HG03565 (cell line): ENCODE measurements at regions not wholly inside any gene's neighbourhood (a gene's known extent, or its start where the extent isn't known, plus 50 kb on each side); places are given as distances from the start of the nearest gene placed in this dataset.

Experiments
- ATAC-seq: cut with Tn5 transposase; IDR thresholded peaks from one replicate; pipeline ENCODE4 v1.9.1; 2021; ENCODE audit warnings: mild to moderate bottlenecking, moderate library complexity; ENCODE audit not compliant: unreplicated experiment

GRCh38 chr13:34216256-34216655 lies 398.3 kb downstream of the RFC3 start:
- ATAC-seq = no peak

GRCh38 chr13:34217343-34218025 lies 399.5 kb downstream of the RFC3 start:
- no peak for ATAC-seq

- no peak for ATAC-seq
Observed at GRCh38 chr13:34223984-34224383, 406.0 kb downstream of the RFC3 start.

- ATAC-seq = no peak
Observed at GRCh38 chr13:34224877-34225276, 406.9 kb downstream of the RFC3 start.

- ATAC-seq = no peak
Observed at GRCh38 chr13:34230271-34230670, 412.3 kb downstream of the RFC3 start.

GRCh38 chr13:34241332-34241731 lies 423.4 kb downstream of the RFC3 start:
- ATAC-seq = no peak

GRCh38 chr13:34243403-34243802 lies 425.5 kb downstream of the RFC3 start:
- no peak for ATAC-seq

GRCh38 chr13:34246511-34246910 lies 428.6 kb downstream of the RFC3 start:
- ATAC-seq = no peak

GRCh38 chr13:34247596-34247995 lies 429.6 kb downstream of the RFC3 start:
- no peak for ATAC-seq

GRCh38 chr13:34249546-34250039 lies 431.6 kb downstream of the RFC3 start:
- no peak for ATAC-seq

GRCh38 chr13:34250151-34250670 lies 432.3 kb downstream of the RFC3 start:
- ATAC-seq = no peak

- no peak for ATAC-seq
Observed at GRCh38 chr13:34254366-34254765, 436.4 kb downstream of the RFC3 start.

GRCh38 chr13:34255711-34256110 lies 437.8 kb downstream of the RFC3 start:
- no peak for ATAC-seq

GRCh38 chr13:34256236-34256635 lies 438.3 kb downstream of the RFC3 start:
- no peak for ATAC-seq

- ATAC-seq = no peak
Observed at GRCh38 chr13:34257966-34258365, 440.0 kb downstream of the RFC3 start.

GRCh38 chr13:34258646-34259386 lies 440.9 kb downstream of the RFC3 start:
- ATAC-seq = no peak

- no peak for ATAC-seq
Observed at GRCh38 chr13:34263681-34264080, 445.7 kb downstream of the RFC3 start.

- ATAC-seq = no peak
Observed at GRCh38 chr13:34265046-34265679, 447.2 kb downstream of the RFC3 start.

GRCh38 chr13:34276764-34277163 lies 458.8 kb downstream of the RFC3 start:
- no peak for ATAC-seq

GRCh38 chr13:34277936-34278335 lies 460.0 kb downstream of the RFC3 start:
- ATAC-seq = no peak

- ATAC-seq = no peak
Observed at GRCh38 chr13:34278780-34279179, 460.8 kb downstream of the RFC3 start.

- no peak for ATAC-seq
Observed at GRCh38 chr13:34290661-34291060, 472.7 kb downstream of the RFC3 start.
